K562 (cell line): ENCODE measurements at regions not wholly inside any gene's neighbourhood (a gene's known extent, or its start where the extent isn't known, plus 50 kb on each side); places are given as distances from the start of the nearest gene placed in this dataset.

ENCODE experiments used
- ATAC-seq: fragments of 200-7000 bp; cut with Tn5 transposase; 3 replicates; pipeline ENCODE4 v1.9.1; 2020; ENCODE audit warnings: moderate library complexity
- BruUV-seq: library from RNA; stranded (reverse); fragments of 400-500 nt; replicated peaks from 2 replicates; lab custom pipeline; 2021; lab: Mats Ljungman, UMichigan
- CTCF ChIA-PET: fragments of 300-600 bp; formaldehyde crosslinking; extraction: SDS; loops from one replicate; lab custom pipeline; 2021; ENCODE audit warnings: low intra/inter-chr PET ratio; lab: Yijun Ruan, JAX
- POLR2A ChIA-PET: fragments of 300-600, 350-650 bp; sonication (Branson Sonifier 250); formaldehyde crosslinking; extraction: SDS; loops from one replicate; lab custom pipeline; 2021; ENCODE audit warnings: antibody characterized with exemption, inconsistent platforms; lab: Yijun Ruan, JAX
- DNase-seq, 4 experiments: peaks; one replicate each; pipeline versions ENCODE4 v3.0.0 to v3.0.0-alpha.2; 2011 to 2018; ENCODE audit warnings: low spot score in 3 of 4, mixed read lengths in 3 of 4; ENCODE audit errors: extremely low read depth in 1 of 4
- FAIRE-seq: peaks from 2 replicates; lab custom pipeline; 2011; peaks lifted over from hg19 to GRCh38; lab: Jason Lieb, UNC
- H2AFZ ChIP-seq: 2 replicates; pipeline ENCODE4 v1.6.0; 2011; ENCODE audit warnings: low read depth, low read length, control low read depth, inconsistent platforms
- H3K27ac ChIP-seq: fragments of 200-600 bp; 3 replicates; pipeline ENCODE4 v1.8.0; 2011; ENCODE audit warnings: low read depth, mild to moderate bottlenecking, control low read depth, inconsistent platforms, low read length, moderate library complexity, mixed read lengths; ENCODE audit errors: extremely low read depth
- H3K27me3 ChIP-seq, 2 experiments: fragments of 300-600 bp in 1 of 2; 2 replicates in 1 of 2; 3 replicates in 1 of 2; pipeline versions ENCODE4 v1.6.0 to v1.8.0; 2011; ENCODE audit warnings: inconsistent platforms in 2 of 2, low read length in 2 of 2, mild to moderate bottlenecking in 1 of 2, mixed read lengths in 1 of 2, moderate library complexity in 1 of 2; ENCODE audit not compliant: control insufficient read depth in 2 of 2, insufficient read depth in 2 of 2
- H3K36me3 ChIP-seq: fragments of 300-600 bp; 3 replicates; pipeline ENCODE4 v1.8.0; 2011; ENCODE audit warnings: mild to moderate bottlenecking, low read length, inconsistent platforms; ENCODE audit not compliant: control insufficient read depth, insufficient read depth
- H3K4me1 ChIP-seq, 2 experiments: fragments of 200-600 bp in 1 of 2; replicated peaks in 1 of 2; 2 replicates in 1 of 2; 3 replicates in 1 of 2; pipeline versions ENCODE4 v1.5.1 to v1.8.0; 2011; ENCODE audit warnings: inconsistent platforms in 2 of 2, low read length in 2 of 2, mild to moderate bottlenecking in 1 of 2, mixed read lengths in 1 of 2, moderate library complexity in 1 of 2; ENCODE audit not compliant: control insufficient read depth in 2 of 2, insufficient read depth in 2 of 2
- H3K4me2 ChIP-seq: 2 replicates; pipeline ENCODE4 v1.6.1; 2011; ENCODE audit warnings: low read length, control low read depth, inconsistent platforms, mixed read lengths; ENCODE audit not compliant: insufficient read depth
- H3K4me3 ChIP-seq: fragments of 200-600 bp; sonication (generic), shearing (Covaris generic); 2 replicates; pipeline ENCODE4 v1.5.1; 2016; ENCODE audit warnings: control low read depth, inconsistent platforms
- H3K79me2 ChIP-seq: fragments of 200-600 bp; 3 replicates; pipeline ENCODE4 v1.8.0; 2011; ENCODE audit warnings: low read length, inconsistent platforms; ENCODE audit not compliant: control insufficient read depth, insufficient read depth
- H3K9ac ChIP-seq, 2 experiments: 2 replicates each; pipeline versions ENCODE4 v1.6.0 to v1.6.1; 2011; ENCODE audit warnings: low read depth in 2 of 2, low read length in 2 of 2, control low read depth in 1 of 2, inconsistent platforms in 1 of 2, mild to moderate bottlenecking in 1 of 2, mixed read lengths in 1 of 2; ENCODE audit not compliant: insufficient read depth in 1 of 2
- H3K9me1 ChIP-seq: one replicate; pipeline ENCODE4 v1.6.0; 2011; ENCODE audit warnings: inconsistent platforms, mild to moderate bottlenecking, low read length, moderate library complexity; ENCODE audit not compliant: control insufficient read depth, insufficient read depth
- H3K9me3 ChIP-seq: replicated peaks from 2 replicates; pipeline ENCODE4 v1.5.1; 2011; ENCODE audit warnings: low read depth, low read length, inconsistent platforms; ENCODE audit not compliant: control insufficient read depth, insufficient read depth
- H4K20me1 ChIP-seq: replicated peaks from 2 replicates; pipeline ENCODE4 v1.6.1; 2011; ENCODE audit warnings: low read length, inconsistent platforms, mixed read lengths; ENCODE audit not compliant: control insufficient read depth, insufficient read depth
- ERF ChIP-seq: fragments of 450-650 bp; formaldehyde crosslinking; IDR thresholded peaks from 2 replicates; pipeline ENCODE4 v1.4.0; 2020; ENCODE audit warnings: mild to moderate bottlenecking, mixed read lengths
- JUND ChIP-seq, 2 experiments: IDR thresholded peaks; 2 replicates in 1 of 2; 3 replicates in 1 of 2; pipeline ENCODE4 v1.6.1; 2011; ENCODE audit warnings: borderline replicate concordance in 2 of 2, low read depth in 2 of 2, low read length in 2 of 2, improper control_type of control experiment in 1 of 2, missing biosample characterization in 1 of 2, missing genetic modification characterization in 1 of 2, missing genetic modification reagents in 1 of 2
- KDM4B ChIP-seq, 2 experiments: fragments of 450-650 bp in 1 of 2; sonication (generic) in 1 of 2; IDR thresholded peaks; 2 replicates each; pipeline ENCODE4 v1.6.1; 2016 to 2017; ENCODE audit warnings: borderline replicate concordance in 2 of 2, antibody characterized with exemption in 1 of 2, low read depth in 1 of 2, mild to moderate bottlenecking in 1 of 2
- NFIC ChIP-seq: fragments of 450-650 bp; IDR thresholded peaks from 2 replicates; pipeline ENCODE4 v1.6.1; 2017; ENCODE audit warnings: mild to moderate bottlenecking, inconsistent platforms
- NR2C1 ChIP-seq, 2 experiments: fragments of 450-650 bp; IDR thresholded peaks; 2 replicates each; pipeline ENCODE4 v1.6.1; 2017; ENCODE audit warnings: mild to moderate bottlenecking in 2 of 2, antibody characterized with exemption in 1 of 2, inconsistent platforms in 1 of 2, missing compliant biosample characterization in 1 of 2, missing genetic modification characterization in 1 of 2
- RBM14 ChIP-seq: fragments of 200-400 bp; formaldehyde crosslinking; IDR thresholded peaks from 2 replicates; pipeline ENCODE4 v1.6.1; 2018; ENCODE audit warnings: low read depth, mild to moderate bottlenecking, low read length, moderate library complexity, borderline replicate concordance; ENCODE audit not compliant: insufficient read depth
- SIN3B ChIP-seq: fragments of 450-650 bp; IDR thresholded peaks from 2 replicates; pipeline ENCODE4 v1.6.1; 2017; ENCODE audit warnings: low read depth, mild to moderate bottlenecking, moderate library complexity
- SPI1 ChIP-seq: IDR thresholded peaks from 2 replicates; pipeline ENCODE4 v1.6.1; 2011; ENCODE audit warnings: low read depth, low read length, control low read depth, borderline replicate concordance
- ZNF121 ChIP-seq: sonication (generic); formaldehyde crosslinking; conservative IDR thresholded peaks from 2 replicates; pipeline ENCODE4 v1.8.0; 2022; ENCODE audit warnings: missing genetic modification reagents
- WGBS: fragments of 100-300 bp; shearing (Covaris generic); methylation state at CpG from one replicate; pipeline ENCODE4 v1.1.6; 2016; ENCODE audit warnings: low coverage, mixed read lengths; ENCODE audit not compliant: insufficient coverage; ENCODE audit errors: missing lambda C conversion rate; 5-methylcytosine and 5-hydroxymethylcytosine counted together
- in situ Hi-C: fragments of 300-500 bp; cut with MboI; formaldehyde crosslinking; loops from 4 replicates; pipeline ENCODE4 v1.15.0; 2018; ENCODE audit warnings: inconsistent platforms, mixed read lengths
- intact Hi-C: fragments of 100-400 bp; cut with micrococcal nuclease; formaldehyde crosslinking; loops from 2 replicates; pipeline ENCODE4 v1.14.2; 2022

DNA sequence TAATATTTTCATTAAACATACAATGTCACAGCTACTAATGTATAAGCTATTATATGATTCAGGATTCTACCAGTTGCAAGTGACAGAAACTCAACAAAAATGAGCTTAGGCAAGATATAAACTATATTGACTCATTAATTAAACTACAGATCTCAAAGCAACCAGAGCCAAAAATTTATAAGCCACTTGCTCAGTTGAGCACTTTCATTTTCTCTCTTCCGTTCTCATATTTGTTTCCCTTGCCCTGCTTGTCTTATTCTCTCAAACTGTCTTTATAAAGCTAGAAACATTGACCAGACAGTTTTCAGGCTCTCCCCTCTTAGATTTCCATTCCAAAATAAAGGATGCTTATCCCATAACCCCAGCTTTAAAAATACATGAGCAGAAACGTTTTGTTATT, 60.2 kb upstream of the DGKB start:
- CTCF ChIA-PET = no interaction called here
- no peaks in the 10 kb centered on the region for H3K9me3 ChIP-seq
- DNase-seq = no peak
- intact Hi-C loops = no loop called here
- no TSS peak for BruUV-seq
- no peaks in the 10 kb centered on the region for H4K20me1 ChIP-seq
- H3K4me3 ChIP-seq = no peak overlapping the region
- no peaks in the 10 kb centered on the region for H3K4me1 ChIP-seq
- H3K27ac ChIP-seq = no peak overlapping the region
- WGBS = 0% methylated on average over 2 of the region's 2 CpGs
- no peaks in the 10 kb centered on the region for H3K79me2 ChIP-seq
- POLR2A ChIA-PET = no interaction called here
- no peaks in the 10 kb centered on the region for H3K36me3 ChIP-seq
- no peak for TF ChIP-seq SPI1
- TF ChIP-seq SIN3B = no peak
- no peak for TF ChIP-seq NFIC
- TF ChIP-seq ZNF121 (CRISPR knock-in tag) = no peak
- no peak overlapping the region for H3K4me2 ChIP-seq
- no peak overlapping the region for H3K9ac ChIP-seq
- H3K27me3 ChIP-seq = no peaks in the 10 kb centered on the region
- no peaks in the 10 kb centered on the region for H3K9me1 ChIP-seq
- H2AFZ ChIP-seq = no peak overlapping the region
- in situ Hi-C loops = no loop called here
- no peak for ATAC-seq
- FAIRE-seq = no peak

DNA sequence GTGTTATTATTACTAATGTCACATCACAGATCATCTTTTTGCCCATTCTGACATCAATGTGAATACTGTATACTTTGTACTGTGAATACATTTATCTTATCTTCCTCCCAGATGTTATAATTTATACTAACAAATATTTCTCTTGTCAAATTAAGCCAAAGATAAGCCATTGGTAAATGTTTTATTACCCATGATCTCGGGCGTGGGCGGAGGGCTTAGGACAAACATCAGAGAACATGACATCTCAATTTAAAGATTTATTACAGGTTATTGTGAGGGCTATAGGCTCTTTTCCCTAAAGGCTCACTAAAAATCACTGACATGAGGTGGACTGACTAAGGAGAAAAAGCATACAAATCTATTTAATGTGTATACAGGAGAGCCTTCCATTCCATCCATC, 58.2 kb upstream of the DGKB start:
- Histone ChIP-seq H3K9me3 (no peaks in the 10 kb centered on the region), H3K9me1 (no peaks in the 10 kb centered on the region), H2AFZ (no peak overlapping the region), H3K27me3 (no peaks in the 10 kb centered on the region), H3K79me2 (no peaks in the 10 kb centered on the region), H3K4me1 (no peaks in the 10 kb centered on the region), H3K4me3 (no peak overlapping the region), H3K4me2 (no peak overlapping the region), H3K36me3 (no peaks in the 10 kb centered on the region), H3K27ac (no peak overlapping the region), H3K9ac (no peak overlapping the region), H4K20me1 (no peaks in the 10 kb centered on the region)
- intact Hi-C loops (no loop called here), in situ Hi-C loops (no loop called here)
- no TSS peak for BruUV-seq
- no peak for ATAC-seq
- POLR2A ChIA-PET = no interaction called here
- WGBS = 0% methylated on average over 3 of the region's 3 CpGs
- FAIRE-seq = no peak
- no peak for DNase-seq
- TF ChIP-seq NR2C1 (IDR thresholded peaks at IDR 0.05) = no peak
- TF ChIP-seq NR2C1 (tag; IDR thresholded peaks at IDR 0.05) = no peak
- TF ChIP-seq ERF (CRISPR knock-in tag) = no peak
- no peak for TF ChIP-seq KDM4B (IDR thresholded peaks at IDR 0.05; ENCODE audit: borderline replicate concordance in 2 of 2, low read depth in 1 of 2)
- TF ChIP-seq JUND (IDR thresholded peaks at IDR 0.05; ENCODE audit: borderline replicate concordance, low read depth, low read length) = no peak
- no peak for TF ChIP-seq JUND (tag; IDR thresholded peaks at IDR 0.05; ENCODE audit: borderline replicate concordance, low read depth, low read length)
- no peak for TF ChIP-seq RBM14
- CTCF ChIA-PET = no interaction called here
